PC-9 (cell line): ENCODE measurements at regions not wholly inside any gene's neighbourhood (a gene's known extent, or its start where the extent isn't known, plus 50 kb on each side); places are given as distances from the start of the nearest gene placed in this dataset.

Experiments used
- BruUV-seq: library from RNA; stranded (reverse); fragments of 400-500 nt; replicated peaks from 2 replicates; lab custom pipeline; 2021; lab: Mats Ljungman, UMichigan
- CTCF ChIA-PET: fragments of 300-600 bp; sonication (Branson Sonifier 250); formaldehyde crosslinking; loops from one replicate; lab custom pipeline; 2022; ENCODE audit warnings: antibody characterized with exemption; lab: Charles Lee
- POLR2A ChIA-PET: fragments of 300-600 bp; sonication (Branson Sonifier 250); formaldehyde crosslinking; loops from one replicate; lab custom pipeline; 2022; ENCODE audit warnings: antibody characterized with exemption; ENCODE audit not compliant: unreplicated experiment; lab: Charles Lee
- DNase-seq, 2 experiments: peaks; one replicate each; pipeline versions ENCODE4 v3.0.0 to v3.0.0-alpha.2; 2015 to 2022; ENCODE audit warnings: mixed read lengths in 1 of 2
- H2AFZ ChIP-seq: fragments of 200-600 bp; sonication (generic); 2 replicates; pipeline ENCODE4 v1.8.1; 2017; ENCODE audit warnings: antibody characterized with exemption
- H3F3A ChIP-seq: fragments of 200-600 bp; sonication (generic); 2 replicates; pipeline ENCODE4 v1.8.1; 2017; ENCODE audit warnings: antibody characterized with exemption, mild to moderate bottlenecking, low read depth; ENCODE audit not compliant: insufficient read depth
- H3K27ac ChIP-seq: fragments of 200-600 bp; sonication (generic); 2 replicates; pipeline ENCODE4 v1.6.1; 2016; ENCODE audit warnings: mixed run types
- H3K27me3 ChIP-seq: fragments of 200-600 bp; sonication (generic); 2 replicates; pipeline ENCODE4 v1.6.1; 2016; ENCODE audit warnings: low read depth, mixed run types; ENCODE audit not compliant: insufficient read depth
- H3K36me3 ChIP-seq: fragments of 200-600 bp; sonication (generic); 2 replicates; pipeline ENCODE4 v1.6.1; 2016; ENCODE audit warnings: low read depth, mixed run types
- H3K4me1 ChIP-seq: fragments of 200-600 bp; sonication (generic); replicated peaks from 2 replicates; pipeline ENCODE4 v1.6.1; 2016; ENCODE audit warnings: mixed run types; ENCODE audit not compliant: insufficient read depth
- H3K4me2 ChIP-seq: fragments of 200-600 bp; sonication (generic); 2 replicates; pipeline ENCODE4 v1.6.1; 2017; ENCODE audit warnings: mixed run types
- H3K4me3 ChIP-seq: fragments of 200-600 bp; sonication (generic); 2 replicates; pipeline ENCODE4 v1.6.1; 2016; ENCODE audit warnings: mixed run types
- H3K79me2 ChIP-seq: fragments of 200-600 bp; sonication (generic); 2 replicates; pipeline ENCODE4 v1.6.1; 2017; ENCODE audit warnings: low read depth, mixed run types
- H3K9me2 ChIP-seq: fragments of 200-600 bp; sonication (generic); 2 replicates; pipeline ENCODE4 v1.8.1; 2017; ENCODE audit warnings: mild to moderate bottlenecking; ENCODE audit not compliant: insufficient read depth
- H3K9me3 ChIP-seq: fragments of 200-600 bp; sonication (generic); 2 replicates; pipeline ENCODE4 v1.8.1; 2016; ENCODE audit warnings: low read depth; ENCODE audit not compliant: insufficient read depth
- H4K20me1 ChIP-seq: fragments of 200-600 bp; sonication (generic); 2 replicates; pipeline ENCODE4 v1.8.1; 2017; ENCODE audit not compliant: insufficient read depth
- CTCF ChIP-seq: fragments of 200-600 bp; sonication (generic); conservative IDR thresholded peaks from 2 replicates; pipeline ENCODE4 v1.6.1; 2017; ENCODE audit warnings: mixed run types, antibody characterized with exemption, mild to moderate bottlenecking, moderate library complexity
- EZH2 ChIP-seq: fragments of 200-600 bp; sonication (generic); IDR thresholded peaks from 2 replicates; pipeline ENCODE4 v1.8.0; 2017; ENCODE audit warnings: antibody characterized with exemption, low read depth
- intact Hi-C: fragments of 100-400 bp; cut with micrococcal nuclease; formaldehyde crosslinking; loops from one replicate; pipeline ENCODE4 v1.10.0; 2022; ENCODE audit not compliant: unreplicated experiment

DNA sequence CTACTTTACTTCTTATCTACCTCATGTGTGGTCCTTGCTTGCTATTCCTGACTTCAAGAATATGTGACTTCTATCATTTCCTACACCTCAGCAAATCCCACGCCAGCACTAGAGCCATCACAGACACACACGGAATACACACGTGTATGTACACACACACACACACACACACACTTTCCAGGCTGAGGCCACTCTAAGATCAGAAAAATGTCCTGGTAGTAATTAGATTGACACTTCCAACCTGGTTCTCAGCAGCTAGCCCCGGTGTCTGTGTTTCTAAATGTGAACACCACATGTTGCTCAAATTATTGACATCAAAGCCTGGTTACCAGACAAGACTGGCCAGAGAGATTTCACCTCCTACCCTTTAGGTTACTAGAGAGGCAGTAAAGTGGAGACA lies 54.1 kb upstream of the SASH1 start:
- H3K79me2 ChIP-seq, result no peaks in the 10 kb centered on the region
- no peaks in the 10 kb centered on the region for H3K9me3 ChIP-seq
- ChIA-PET CTCF (no interaction called here), POLR2A (no interaction called here)
- no peak overlapping the region for H2AFZ ChIP-seq
- no peak overlapping the region for H3K4me2 ChIP-seq
- no peaks in the 10 kb centered on the region for H3K27me3 ChIP-seq
- no peak for DNase-seq
- no peak overlapping the region for H3K27ac ChIP-seq
- no peak for TF ChIP-seq EZH2
- no peak for TF ChIP-seq CTCF
- H3K36me3 ChIP-seq, result no peaks in the 10 kb centered on the region
- H3K4me1 ChIP-seq, result no peaks in the 10 kb centered on the region
- H3K9me2 ChIP-seq, result no peaks in the 10 kb centered on the region; the same call in 1 of the 2 replicates
- intact Hi-C loops, result no loop called here
- H4K20me1 ChIP-seq, result no peaks in the 10 kb centered on the region
- H3F3A ChIP-seq, result no peaks in the 10 kb centered on the region
- BruUV-seq, result no TSS peak
- no peak overlapping the region for H3K4me3 ChIP-seq

GRCh38 chr6:148289153-148289552 lies 53.5 kb upstream of the SASH1 start:
- TF ChIP-seq CTCF (no peak), EZH2 (no peak)
- H2AFZ ChIP-seq, result no peak overlapping the region

GRCh38 chr6:148291876-148292275 lies 50.8 kb upstream of the SASH1 start:
- Histone ChIP-seq H3K9me3 (no peaks in the 10 kb centered on the region), H3K79me2 (no peaks in the 10 kb centered on the region), H2AFZ (no peak overlapping the region), H3K4me3 (no peak overlapping the region), H3K4me1 (no peaks in the 10 kb centered on the region), H3K36me3 (no peaks in the 10 kb centered on the region), H4K20me1 (no peaks in the 10 kb centered on the region), H3F3A (no peaks in the 10 kb centered on the region), H3K27me3 (no peaks in the 10 kb centered on the region), H3K9me2 (no peaks in the 10 kb centered on the region), H3K4me2 (no peak overlapping the region), H3K27ac (no peak overlapping the region)
- CTCF ChIA-PET, result no interaction called here
- no peak for DNase-seq
- intact Hi-C loops, result no loop called here
- BruUV-seq, result no TSS peak
- no peak for TF ChIP-seq EZH2
- TF ChIP-seq CTCF, result no peak
- POLR2A ChIA-PET, result no interaction called here

More at GRCh38 chr6:148289153-148289552, 53.5 kb upstream of the SASH1 start:
- Histone ChIP-seq H3K4me3 (no peak overlapping the region), H4K20me1 (no peaks in the 10 kb centered on the region), H3K79me2 (no peaks in the 10 kb centered on the region), H3F3A (no peaks in the 10 kb centered on the region), H3K27ac (no peak overlapping the region), H3K4me1 (no peaks in the 10 kb centered on the region), H3K36me3 (no peaks in the 10 kb centered on the region), H3K9me2 (no peaks in the 10 kb centered on the region; the same call in 1 of the 2 replicates), H3K4me2 (no peak overlapping the region), H3K27me3 (no peaks in the 10 kb centered on the region), H3K9me3 (no peaks in the 10 kb centered on the region)
- intact Hi-C loops, result no loop called here
- POLR2A ChIA-PET, result no interaction called here
- BruUV-seq, result no TSS peak
- CTCF ChIA-PET, result no interaction called here
- no peak for DNase-seq
